Right hindlimb (tissue), 1 donor: ENCODE measurements at regions not wholly inside any gene's neighbourhood (a gene's known extent, or its start where the extent isn't known, plus 50 kb on each side); places are given as distances from the start of the nearest gene placed in this dataset.

Experiments
- DNase-seq: peaks from one replicate; pipeline ENCODE4 v3.0.0-alpha.2; 2018

DNA sequence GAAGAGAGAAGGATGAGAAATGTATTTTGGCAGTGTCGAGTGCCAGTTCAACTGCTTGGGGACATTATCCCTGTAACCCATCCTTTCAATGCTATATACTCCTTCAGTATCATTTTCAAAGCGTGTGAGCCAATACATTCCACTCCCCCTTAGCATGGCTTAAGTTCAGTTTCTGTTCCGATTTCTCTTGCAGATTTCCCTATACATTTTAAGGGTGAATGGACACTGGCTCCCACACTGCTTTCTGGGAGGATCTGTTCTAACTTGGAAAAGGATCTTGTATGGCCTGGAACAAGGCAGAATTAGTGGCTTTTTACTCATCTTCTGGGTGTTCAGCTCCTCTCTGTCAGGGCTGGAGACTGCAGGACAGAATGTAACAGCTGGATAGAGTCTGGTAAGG lies 333.8 kb downstream of the HAPSTR1 start:
- DNase-seq: peak; percentile 35

GRCh38 chr16:9428355-9429005 lies 337.0 kb downstream of the HAPSTR1 start:
- DNase-seq: no peak

GRCh38 chr16:9429646-9430330 lies 338.3 kb downstream of the HAPSTR1 start:
- no peak for DNase-seq

GRCh38 chr16:9434659-9435058 lies 343.2 kb downstream of the HAPSTR1 start:
- DNase-seq: no peak

- DNase-seq: no peak
Measured at GRCh38 chr16:9436175-9436574, 344.7 kb downstream of the HAPSTR1 start.

GRCh38 chr16:9437115-9437514 lies 345.7 kb downstream of the HAPSTR1 start:
- no peak for DNase-seq

- no peak for DNase-seq
Measured at GRCh38 chr16:9438991-9439390, 347.5 kb downstream of the HAPSTR1 start.

DNA sequence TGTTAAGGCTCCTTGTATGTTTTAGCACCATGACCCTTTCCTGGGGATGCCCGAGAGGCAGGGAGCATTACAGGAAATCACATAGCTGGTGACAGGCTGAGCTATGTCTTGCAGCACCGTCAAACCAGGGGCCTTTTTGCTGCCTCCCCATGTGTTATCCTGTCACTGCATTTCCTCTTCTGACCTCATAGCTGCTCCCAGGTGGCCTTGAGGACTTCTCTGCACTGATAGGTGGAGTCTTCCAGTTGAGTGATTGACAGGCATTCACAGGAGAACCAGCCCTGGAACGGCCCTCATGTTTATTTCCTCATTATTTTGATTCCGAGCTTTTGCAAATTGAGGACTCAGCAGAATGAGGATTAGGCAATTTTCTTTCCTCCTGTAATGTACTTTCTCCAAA lies 349.6 kb downstream of the HAPSTR1 start:
- DNase-seq: no peak

DNA sequence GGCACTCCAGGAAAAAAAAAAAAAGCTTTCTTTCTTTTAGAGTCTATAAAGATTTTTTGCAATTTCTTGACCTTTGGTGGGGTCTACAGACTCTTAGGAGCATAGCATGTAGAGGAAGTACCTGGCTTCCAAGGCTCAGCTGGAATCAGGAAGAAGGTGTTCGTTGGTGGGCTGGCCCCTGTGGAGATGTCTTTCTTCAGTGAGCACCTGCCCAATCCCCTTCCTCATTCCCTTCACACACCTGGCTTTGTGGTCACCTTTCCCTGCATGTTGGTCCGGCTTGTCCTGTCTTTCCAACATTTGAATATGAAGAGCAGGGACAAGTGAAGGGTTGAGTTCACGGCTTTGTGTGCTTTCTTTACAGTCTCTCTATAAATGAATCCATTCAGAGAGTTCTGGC lies 352.4 kb downstream of the HAPSTR1 start:
- no peak for DNase-seq

- no peak for DNase-seq
Measured at GRCh38 chr16:9446471-9447194, 355.2 kb downstream of the HAPSTR1 start.

DNA sequence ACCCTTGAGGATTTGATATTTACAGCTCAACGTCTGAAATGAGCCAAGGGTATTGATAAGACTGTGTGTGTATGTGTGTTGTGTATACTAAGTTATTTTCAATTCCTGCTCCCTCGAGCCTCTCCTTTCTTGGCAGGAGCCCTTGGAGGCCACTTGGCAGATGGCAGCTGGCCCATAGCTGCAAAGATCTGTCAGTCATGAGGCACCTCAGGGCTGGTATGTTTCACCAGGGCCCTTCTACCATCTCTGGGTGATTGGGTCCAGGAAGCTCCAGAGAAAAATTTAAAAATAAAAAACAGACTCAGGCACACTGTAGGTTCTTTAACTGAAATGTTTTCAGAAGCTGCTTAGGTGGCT lies 355.7 kb downstream of the HAPSTR1 start:
- DNase-seq: no peak

GRCh38 chr16:9447699-9448098 lies 356.3 kb downstream of the HAPSTR1 start:
- DNase-seq: no peak

- no peak for DNase-seq
Measured at GRCh38 chr16:9449597-9449996, 358.2 kb downstream of the HAPSTR1 start.

- DNase-seq: no peak
Measured at GRCh38 chr16:9457215-9457614, 365.8 kb downstream of the HAPSTR1 start.

DNA sequence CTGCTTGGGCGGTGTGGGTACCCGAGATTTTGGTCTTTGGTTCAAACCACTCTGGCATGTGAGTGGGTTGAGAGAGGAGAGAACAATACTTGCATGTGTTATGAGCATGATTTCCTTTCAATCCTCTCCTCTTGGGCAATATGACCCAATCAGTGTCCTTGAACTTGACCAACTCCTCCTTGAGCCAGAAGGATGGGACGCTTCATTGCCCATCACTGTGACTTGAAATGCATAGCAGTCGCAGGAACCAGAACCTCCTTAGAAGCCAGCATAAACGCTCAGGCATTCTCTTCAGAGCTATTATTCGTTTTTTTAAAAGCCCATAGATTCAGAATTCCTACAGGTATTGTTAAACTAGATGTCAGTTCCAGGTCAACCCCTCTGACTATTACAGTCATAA lies 367.4 kb downstream of the HAPSTR1 start:
- DNase-seq: no peak

GRCh38 chr16:9462984-9463383 lies 371.5 kb downstream of the HAPSTR1 start:
- DNase-seq: no peak

DNA sequence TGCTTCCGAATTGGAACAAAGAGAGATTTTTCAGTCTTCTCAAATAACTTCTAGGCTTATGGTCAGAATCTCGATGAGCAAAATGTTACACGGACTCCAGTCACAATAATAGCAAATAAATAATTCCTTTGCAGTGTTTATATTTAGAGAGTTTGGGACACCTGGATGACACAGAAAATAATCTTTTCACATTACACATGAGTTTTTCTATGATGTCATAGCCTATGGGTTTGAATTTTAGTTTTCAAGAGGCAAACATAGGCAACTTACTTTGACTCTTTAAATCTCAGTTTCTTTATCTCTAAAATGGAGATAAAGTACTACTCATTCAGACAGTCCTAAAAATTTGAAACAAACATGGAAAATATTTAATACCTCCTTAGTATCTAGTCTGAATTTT lies 372.0 kb downstream of the HAPSTR1 start:
- DNase-seq: no peak

GRCh38 chr16:9465161-9465560 lies 373.7 kb downstream of the HAPSTR1 start:
- no peak for DNase-seq

DNA sequence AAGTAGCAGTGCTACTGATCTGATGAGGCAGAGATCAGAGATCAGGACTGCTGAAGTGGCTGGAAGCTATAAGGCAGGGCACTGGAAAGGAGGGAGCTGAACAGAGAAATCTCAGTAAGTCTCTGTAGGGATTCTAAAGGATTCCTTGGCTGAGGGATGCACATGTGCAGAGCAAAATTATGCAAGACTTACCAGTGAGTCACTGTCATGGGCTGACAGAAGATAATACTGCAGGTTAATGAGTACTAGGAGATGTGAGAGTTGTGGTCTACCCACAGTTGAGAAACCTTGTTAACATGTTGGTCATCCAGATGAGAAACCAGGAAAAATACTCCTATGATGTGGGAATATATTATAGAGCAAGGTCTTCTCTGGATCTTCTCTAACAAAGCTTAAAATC lies 378.1 kb downstream of the HAPSTR1 start:
- DNase-seq: no peak

- DNase-seq: no peak
Measured at GRCh38 chr16:9476744-9477143, 385.3 kb downstream of the HAPSTR1 start.

- DNase-seq: no peak
Measured at GRCh38 chr16:9479008-9479407, 387.6 kb downstream of the HAPSTR1 start.

- no peak for DNase-seq
Measured at GRCh38 chr16:9480503-9480902, 389.1 kb downstream of the HAPSTR1 start.

DNA sequence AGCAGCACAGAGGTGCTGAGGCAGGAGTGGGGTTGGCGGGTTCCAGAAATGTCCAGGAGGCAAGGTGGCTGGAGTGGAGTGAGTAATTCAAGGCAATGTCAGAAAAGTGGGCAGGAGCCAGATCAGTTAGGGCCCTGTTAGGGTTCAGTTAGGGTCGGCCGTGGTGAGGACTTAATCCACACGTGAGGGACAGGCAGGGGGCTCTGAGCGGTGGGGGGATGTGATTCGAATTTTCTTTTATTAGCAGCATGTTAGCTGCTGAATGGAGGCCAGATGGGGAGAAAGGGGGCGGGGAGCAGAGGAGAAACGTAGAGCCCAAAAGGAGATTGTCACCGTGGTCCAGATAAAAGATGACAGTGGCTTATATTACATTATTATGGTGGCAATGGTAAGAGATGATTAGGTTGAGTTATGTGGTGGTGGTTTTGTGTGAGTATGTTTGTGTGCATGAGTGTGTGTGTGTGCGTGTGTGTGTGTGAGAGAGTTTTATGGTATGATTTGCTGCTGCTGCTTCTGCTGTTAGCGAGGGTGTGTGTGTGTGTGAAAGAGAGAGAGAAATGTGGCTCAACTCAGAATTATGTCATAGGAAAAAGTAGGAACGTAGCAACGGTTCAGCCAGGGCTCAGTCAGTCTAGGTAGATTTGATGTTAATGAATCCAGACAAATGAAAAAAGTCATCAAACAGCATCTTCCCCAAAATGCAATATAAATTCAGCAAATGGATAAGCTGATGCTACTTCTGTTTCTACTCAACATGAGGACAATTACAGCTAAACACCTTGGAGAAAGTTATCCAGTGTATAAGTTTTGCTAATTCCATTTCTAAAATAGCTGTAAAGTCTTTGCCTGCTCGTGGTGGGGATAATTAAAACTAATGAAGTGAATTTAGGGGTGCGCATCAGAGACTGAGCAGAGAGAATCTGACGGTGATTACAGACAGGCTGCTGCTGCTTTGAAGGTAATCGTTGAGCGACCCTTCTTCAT lies 390.6 kb downstream of the HAPSTR1 start:
- no peak for DNase-seq
